ENCODE measurements at regions not wholly inside any gene's neighbourhood (a gene's known extent, or its start where the extent isn't known, plus 50 kb on each side); places are given as distances from the start of the nearest gene placed in this dataset.

DNA sequence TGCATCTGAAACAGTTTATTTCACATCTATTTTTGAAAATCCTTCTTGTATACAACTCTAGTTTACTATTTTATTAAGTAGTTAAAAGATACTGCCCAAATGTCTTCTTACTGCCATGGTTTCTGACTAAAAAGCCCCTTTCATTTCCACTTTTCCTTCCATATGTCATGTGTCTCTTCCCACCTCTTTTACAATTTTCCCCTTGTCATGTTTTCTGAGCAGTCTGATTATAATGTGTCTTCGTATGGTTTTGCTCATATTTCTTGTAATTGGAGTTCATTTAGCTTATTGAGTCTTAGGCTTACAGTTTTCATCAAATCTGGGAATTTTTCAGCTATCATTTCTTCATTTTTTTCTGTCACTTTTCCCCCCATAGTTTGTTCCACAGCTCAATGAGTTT lies 813.9 kb upstream of the GYPC start:
- Histone ChIP-seq H3K4me3 (ENCODE audit: low read depth in 1 of 2, low read length in 2 of 2) (no peak overlapping the region), H3K4me1 (ENCODE audit: control insufficient read depth in 1 of 2, insufficient read depth in 2 of 2, low read length in 2 of 2) (no peaks in the 10 kb centered on the region), H3K36me3 (ENCODE audit: control insufficient read depth in 1 of 2, insufficient read depth in 2 of 2, low read length in 2 of 2) (no peaks in the 10 kb centered on the region), H3K9me3 (ENCODE audit: control insufficient read depth in 1 of 2, low read length in 2 of 2) (no peaks in the 10 kb centered on the region), H3K27me3 (ENCODE audit: control insufficient read depth in 1 of 2, insufficient read depth in 2 of 2, low read length in 2 of 2) (no peaks in the 10 kb centered on the region), H3K27ac (ENCODE audit: low read depth, low read length) (no peak overlapping the region), H3K9ac (ENCODE audit: low read depth in 1 of 2, low read length in 2 of 2) (no peak overlapping the region)

DNA sequence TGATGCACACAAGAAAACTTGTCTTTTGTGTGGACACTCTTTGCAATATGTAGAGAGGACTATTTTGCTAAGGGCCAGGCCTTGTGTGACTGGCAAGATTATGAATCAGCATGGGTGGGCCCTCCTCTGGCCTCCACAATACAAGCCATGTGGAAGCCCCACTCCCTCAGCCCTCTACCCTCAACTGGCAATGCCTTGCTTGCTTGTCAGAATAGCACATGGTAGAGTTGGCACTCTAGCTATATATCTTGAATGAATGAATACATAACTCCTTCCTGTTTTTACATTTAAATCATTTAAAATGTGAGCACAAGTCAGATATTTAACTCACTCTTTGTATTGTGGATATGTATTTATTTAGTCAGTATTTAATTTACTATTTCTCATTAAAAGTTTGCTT lies 805.4 kb upstream of the GYPC start:
- H3K9me3 ChIP-seq (ENCODE audit: control insufficient read depth in 1 of 2, low read length in 2 of 2): no peaks in the 10 kb centered on the region
- H3K4me3 ChIP-seq (ENCODE audit: low read depth in 1 of 2, low read length in 2 of 2): no peak overlapping the region
- H3K4me1 ChIP-seq (ENCODE audit: control insufficient read depth in 1 of 2, insufficient read depth in 2 of 2, low read length in 2 of 2): no peaks in the 10 kb centered on the region
- H3K27me3 ChIP-seq (ENCODE audit: control insufficient read depth in 1 of 2, insufficient read depth in 2 of 2, low read length in 2 of 2): no peaks in the 10 kb centered on the region
- no peak overlapping the region for H3K9ac ChIP-seq (ENCODE audit: low read depth in 1 of 2, low read length in 2 of 2)
- no peak overlapping the region for H3K27ac ChIP-seq (ENCODE audit: low read depth, low read length)
- no peaks in the 10 kb centered on the region for H3K36me3 ChIP-seq (ENCODE audit: control insufficient read depth in 1 of 2, insufficient read depth in 2 of 2, low read length in 2 of 2)

DNA sequence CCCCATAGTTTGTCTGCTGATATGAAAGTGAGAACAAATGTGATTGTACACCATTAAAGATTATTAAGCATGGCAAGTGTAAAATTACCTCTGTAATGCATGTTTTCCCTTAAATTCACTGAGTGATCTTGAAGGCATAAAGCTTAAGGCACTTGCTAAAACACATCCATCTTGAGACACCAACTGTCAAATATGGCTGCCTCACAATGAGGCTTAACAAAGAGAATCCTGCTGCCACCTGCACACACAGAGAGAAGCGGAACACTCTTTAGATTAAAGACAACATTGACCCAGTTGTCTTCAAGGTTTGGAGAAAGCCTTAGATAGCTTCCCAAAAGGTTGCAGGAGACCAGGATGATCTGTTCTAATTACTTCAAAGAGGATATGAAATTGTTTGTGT lies 803.6 kb upstream of the GYPC start:
- no peak overlapping the region for H3K9ac ChIP-seq (ENCODE audit: low read depth in 1 of 2, low read length in 2 of 2)
- no peaks in the 10 kb centered on the region for H3K27me3 ChIP-seq (ENCODE audit: control insufficient read depth in 1 of 2, insufficient read depth in 2 of 2, low read length in 2 of 2)
- no peak overlapping the region for H3K4me3 ChIP-seq (ENCODE audit: low read depth in 1 of 2, low read length in 2 of 2)
- H3K36me3 ChIP-seq (ENCODE audit: control insufficient read depth in 1 of 2, insufficient read depth in 2 of 2, low read length in 2 of 2): no peaks in the 10 kb centered on the region
- H3K9me3 ChIP-seq (ENCODE audit: control insufficient read depth in 1 of 2, low read length in 2 of 2): no peaks in the 10 kb centered on the region
- no peak overlapping the region for H3K27ac ChIP-seq (ENCODE audit: low read depth, low read length)
- H3K4me1 ChIP-seq (ENCODE audit: control insufficient read depth in 1 of 2, insufficient read depth in 2 of 2, low read length in 2 of 2): no peaks in the 10 kb centered on the region

DNA sequence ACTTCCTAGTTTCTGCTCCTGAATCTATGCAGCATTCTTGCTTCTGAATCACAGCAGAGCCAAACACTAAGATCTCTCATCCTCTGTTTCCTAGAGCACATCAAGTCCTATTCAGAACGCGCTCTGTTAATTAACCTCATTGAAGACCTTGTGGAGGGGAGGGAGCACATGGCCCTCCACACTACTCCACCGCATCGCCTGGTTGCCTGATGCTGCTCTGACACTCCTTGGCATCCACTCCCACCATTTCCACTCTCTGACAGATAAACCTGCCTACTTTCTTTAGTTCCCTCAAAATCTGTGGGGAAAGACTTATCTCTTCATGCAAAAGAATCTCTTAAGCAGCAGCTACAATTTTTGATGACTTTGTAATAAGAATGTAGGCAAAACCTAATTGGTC lies 802.3 kb upstream of the GYPC start:
- Histone ChIP-seq H3K9me3 (ENCODE audit: control insufficient read depth in 1 of 2, low read length in 2 of 2) (no peaks in the 10 kb centered on the region), H3K27ac (ENCODE audit: low read depth, low read length) (no peak overlapping the region), H3K27me3 (ENCODE audit: control insufficient read depth in 1 of 2, insufficient read depth in 2 of 2, low read length in 2 of 2) (no peaks in the 10 kb centered on the region), H3K4me3 (ENCODE audit: low read depth in 1 of 2, low read length in 2 of 2) (no peak overlapping the region), H3K4me1 (ENCODE audit: control insufficient read depth in 1 of 2, insufficient read depth in 2 of 2, low read length in 2 of 2) (no peaks in the 10 kb centered on the region), H3K9ac (ENCODE audit: low read depth in 1 of 2, low read length in 2 of 2) (no peak overlapping the region), H3K36me3 (ENCODE audit: control insufficient read depth in 1 of 2, insufficient read depth in 2 of 2, low read length in 2 of 2) (no peaks in the 10 kb centered on the region)

DNA sequence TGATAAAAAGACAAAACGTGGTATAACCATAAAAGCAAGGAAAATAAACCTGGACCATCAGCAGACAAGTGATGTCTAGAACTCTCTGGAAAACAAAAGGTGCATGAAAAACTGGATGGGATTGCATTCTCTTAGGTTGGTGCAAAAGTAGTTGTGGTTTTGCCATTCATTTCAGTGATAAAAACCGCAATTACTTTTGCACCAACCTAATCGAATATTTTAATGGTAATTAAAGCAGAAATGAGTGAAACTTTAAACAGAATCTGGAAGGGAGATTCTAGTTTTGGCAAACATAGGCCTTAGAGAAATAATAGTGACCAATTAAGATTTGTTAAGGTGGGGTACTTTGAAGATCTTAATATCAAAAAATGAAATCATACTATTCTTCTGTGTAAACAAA lies 800.8 kb upstream of the GYPC start:
- Histone ChIP-seq H3K27ac (ENCODE audit: low read depth, low read length) (no peak overlapping the region), H3K4me3 (ENCODE audit: low read depth in 1 of 2, low read length in 2 of 2) (no peak overlapping the region)

DNA sequence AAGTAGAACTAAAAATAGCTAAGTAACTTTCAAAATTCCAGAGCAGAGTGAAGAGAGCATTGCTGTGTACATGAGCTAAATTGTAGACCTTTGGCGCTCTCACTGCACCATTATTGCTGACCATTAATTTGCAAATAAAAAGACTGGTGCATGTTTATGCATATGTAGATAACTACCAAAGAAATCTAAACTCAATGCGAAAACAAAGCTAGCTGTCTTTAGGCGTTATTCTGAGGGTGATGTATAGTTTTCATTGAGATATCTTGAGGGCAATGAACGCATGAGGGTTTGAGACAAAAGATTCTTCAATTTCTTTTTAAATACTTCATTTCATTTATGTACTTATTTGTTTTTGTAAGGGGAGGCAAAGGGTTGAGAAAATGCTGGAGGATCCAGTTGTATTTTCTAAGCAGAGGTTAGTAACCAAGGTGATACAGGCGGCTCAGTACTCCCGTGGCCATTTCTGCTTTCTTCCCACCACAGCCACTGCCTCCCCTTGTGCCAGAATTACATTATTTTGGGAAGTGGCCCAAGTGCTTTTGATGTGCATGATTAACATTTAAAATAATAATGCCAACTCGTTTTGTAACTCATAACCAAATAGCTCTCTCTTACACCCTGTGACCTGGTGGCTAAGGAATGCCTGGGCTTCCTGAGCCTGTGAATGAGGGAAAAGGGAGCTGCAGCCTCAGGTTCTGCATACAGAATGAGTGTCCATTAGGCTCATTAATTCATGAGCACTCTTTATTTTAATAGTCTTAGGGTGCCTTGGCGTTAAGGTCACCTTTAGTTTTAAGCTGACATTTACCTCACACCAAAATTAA lies 797.8 kb upstream of the GYPC start:
- Histone ChIP-seq H3K36me3 (ENCODE audit: control insufficient read depth in 1 of 2, insufficient read depth in 2 of 2, low read length in 2 of 2) (no peaks in the 10 kb centered on the region), H3K9me3 (ENCODE audit: control insufficient read depth in 1 of 2, low read length in 2 of 2) (peaks cover 0 to 3% of the 10 kb centered on the region in 2 donors), H3K27ac (ENCODE audit: low read depth, low read length) (no peak overlapping the region), H3K9ac (ENCODE audit: low read depth in 1 of 2, low read length in 2 of 2) (no peak overlapping the region), H3K4me3 (ENCODE audit: low read depth in 1 of 2, low read length in 2 of 2) (no peak overlapping the region), H3K4me1 (ENCODE audit: control insufficient read depth in 1 of 2, insufficient read depth in 2 of 2, low read length in 2 of 2) (no peaks in the 10 kb centered on the region), H3K27me3 (ENCODE audit: control insufficient read depth in 1 of 2, insufficient read depth in 2 of 2, low read length in 2 of 2) (no peaks in the 10 kb centered on the region)

More for the DNA sequence above, 800.8 kb upstream of the GYPC start:
- H3K9ac ChIP-seq (ENCODE audit: low read depth in 1 of 2, low read length in 2 of 2): no peak overlapping the region
- no peaks in the 10 kb centered on the region for H3K4me1 ChIP-seq (ENCODE audit: control insufficient read depth in 1 of 2, insufficient read depth in 2 of 2, low read length in 2 of 2)
- H3K27me3 ChIP-seq (ENCODE audit: control insufficient read depth in 1 of 2, insufficient read depth in 2 of 2, low read length in 2 of 2): no peaks in the 10 kb centered on the region
- no peaks in the 10 kb centered on the region for H3K36me3 ChIP-seq (ENCODE audit: control insufficient read depth in 1 of 2, insufficient read depth in 2 of 2, low read length in 2 of 2)
- H3K9me3 ChIP-seq (ENCODE audit: control insufficient read depth in 1 of 2, low read length in 2 of 2): peaks cover 0 to under 1% of the 10 kb centered on the region in 2 donors

DNA sequence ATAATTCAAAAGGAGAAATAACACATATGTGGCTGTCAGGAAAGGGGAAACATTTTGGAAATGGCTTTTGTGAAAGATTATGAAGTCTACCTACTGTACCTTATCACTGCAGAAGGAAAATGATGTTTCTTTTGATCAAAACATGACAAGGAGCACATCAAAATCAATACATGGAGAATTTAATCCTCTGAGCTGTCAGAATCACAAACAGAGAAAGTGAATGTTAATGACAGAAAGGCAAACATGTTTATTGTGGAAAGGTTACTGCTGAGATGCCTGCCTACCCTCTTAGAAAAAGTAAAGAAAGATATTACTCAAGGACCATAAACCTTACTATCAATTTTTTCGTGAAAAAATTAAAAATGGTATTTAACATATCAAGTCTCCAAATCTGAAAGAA lies 794.5 kb upstream of the GYPC start:
- no peaks in the 10 kb centered on the region for H3K36me3 ChIP-seq (ENCODE audit: control insufficient read depth in 1 of 2, insufficient read depth in 2 of 2, low read length in 2 of 2)
- H3K4me3 ChIP-seq (ENCODE audit: low read depth in 1 of 2, low read length in 2 of 2): no peak overlapping the region
- no peaks in the 10 kb centered on the region for H3K4me1 ChIP-seq (ENCODE audit: control insufficient read depth in 1 of 2, insufficient read depth in 2 of 2, low read length in 2 of 2)
- H3K9me3 ChIP-seq (ENCODE audit: control insufficient read depth in 1 of 2, low read length in 2 of 2): peaks cover 0 to 3% of the 10 kb centered on the region in 2 donors
- H3K27ac ChIP-seq (ENCODE audit: low read depth, low read length): no peak overlapping the region
- H3K27me3 ChIP-seq (ENCODE audit: control insufficient read depth in 1 of 2, insufficient read depth in 2 of 2, low read length in 2 of 2): no peaks in the 10 kb centered on the region
- H3K9ac ChIP-seq (ENCODE audit: low read depth in 1 of 2, low read length in 2 of 2): no peak overlapping the region

DNA sequence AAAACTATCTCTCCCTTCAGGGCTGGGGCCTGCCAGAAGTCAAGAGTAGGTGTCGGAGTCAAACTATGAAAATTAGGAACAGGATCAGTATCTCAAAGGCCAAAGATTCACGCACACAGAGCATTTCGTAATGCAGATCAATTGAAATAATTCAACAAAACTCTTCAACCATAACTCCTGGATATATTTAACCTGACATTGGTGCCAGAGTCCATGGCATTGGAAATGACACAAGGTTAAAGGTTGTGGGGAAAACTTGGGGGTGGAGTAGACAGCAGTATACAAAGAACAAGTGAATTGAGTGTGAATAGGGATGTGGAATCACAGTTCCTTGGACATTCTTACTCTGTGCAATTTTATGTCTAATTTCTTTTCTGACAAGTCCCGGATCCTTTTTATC lies 788.0 kb upstream of the GYPC start:
- Histone ChIP-seq H3K9ac (ENCODE audit: low read depth in 1 of 2, low read length in 2 of 2) (no peak overlapping the region), H3K4me3 (ENCODE audit: low read depth in 1 of 2, low read length in 2 of 2) (no peak overlapping the region), H3K4me1 (ENCODE audit: control insufficient read depth in 1 of 2, insufficient read depth in 2 of 2, low read length in 2 of 2) (no peaks in the 10 kb centered on the region), H3K27me3 (ENCODE audit: control insufficient read depth in 1 of 2, insufficient read depth in 2 of 2, low read length in 2 of 2) (no peaks in the 10 kb centered on the region), H3K27ac (ENCODE audit: low read depth, low read length) (no peak overlapping the region), H3K9me3 (ENCODE audit: control insufficient read depth in 1 of 2, low read length in 2 of 2) (no peaks in the 10 kb centered on the region), H3K36me3 (ENCODE audit: control insufficient read depth in 1 of 2, insufficient read depth in 2 of 2, low read length in 2 of 2) (no peaks in the 10 kb centered on the region)

DNA sequence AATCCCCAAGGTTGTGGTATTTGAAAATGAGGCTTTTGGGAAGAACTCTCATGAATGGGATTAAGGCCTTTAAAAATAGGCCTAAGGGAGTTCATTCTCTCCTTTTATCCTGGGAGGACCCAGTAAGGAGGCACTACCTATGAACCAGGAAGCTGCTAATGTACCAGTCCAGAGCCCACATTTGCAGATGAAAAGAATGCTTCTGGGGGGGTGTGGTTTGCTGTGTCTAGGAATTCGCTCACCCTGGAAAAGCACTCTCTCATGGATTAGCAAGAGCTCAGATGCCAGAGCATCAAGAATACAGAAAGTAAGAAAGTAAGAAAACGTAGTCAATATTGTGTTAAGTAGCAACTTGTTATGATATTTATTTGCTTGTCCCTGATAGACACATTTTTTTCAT lies 785.7 kb upstream of the GYPC start:
- no peak overlapping the region for H3K9ac ChIP-seq (ENCODE audit: low read depth in 1 of 2, low read length in 2 of 2)
- no peaks in the 10 kb centered on the region for H3K9me3 ChIP-seq (ENCODE audit: control insufficient read depth in 1 of 2, low read length in 2 of 2)
- no peaks in the 10 kb centered on the region for H3K27me3 ChIP-seq (ENCODE audit: control insufficient read depth in 1 of 2, insufficient read depth in 2 of 2, low read length in 2 of 2)
- no peaks in the 10 kb centered on the region for H3K4me1 ChIP-seq (ENCODE audit: control insufficient read depth in 1 of 2, insufficient read depth in 2 of 2, low read length in 2 of 2)
- H3K36me3 ChIP-seq (ENCODE audit: control insufficient read depth in 1 of 2, insufficient read depth in 2 of 2, low read length in 2 of 2): no peaks in the 10 kb centered on the region
- H3K4me3 ChIP-seq (ENCODE audit: low read depth in 1 of 2, low read length in 2 of 2): no peak overlapping the region
- no peak overlapping the region for H3K27ac ChIP-seq (ENCODE audit: low read depth, low read length)

DNA sequence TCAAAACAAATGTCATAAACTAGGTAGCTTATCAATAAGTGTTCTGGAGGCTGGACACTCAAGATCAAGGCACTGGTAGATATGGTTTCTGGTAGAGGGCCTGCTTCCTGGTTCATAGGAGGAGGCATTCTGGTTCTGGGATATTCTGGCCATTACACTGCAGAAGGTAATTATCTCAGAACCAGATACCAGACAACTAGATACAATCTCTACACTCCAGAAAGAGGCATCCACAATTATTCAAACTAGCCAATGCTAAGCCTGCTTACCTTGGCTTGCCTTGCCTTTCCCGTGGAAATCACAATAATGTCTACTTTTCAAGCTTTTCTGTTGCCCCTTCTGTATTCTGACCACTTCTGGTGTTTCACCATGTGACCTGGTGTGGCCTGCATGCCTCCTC lies 785.2 kb upstream of the GYPC start:
- no peaks in the 10 kb centered on the region for H3K27me3 ChIP-seq (ENCODE audit: control insufficient read depth in 1 of 2, insufficient read depth in 2 of 2, low read length in 2 of 2)
- H3K9me3 ChIP-seq (ENCODE audit: control insufficient read depth in 1 of 2, low read length in 2 of 2): no peaks in the 10 kb centered on the region
- no peak overlapping the region for H3K4me3 ChIP-seq (ENCODE audit: low read depth in 1 of 2, low read length in 2 of 2)
- H3K36me3 ChIP-seq (ENCODE audit: control insufficient read depth in 1 of 2, insufficient read depth in 2 of 2, low read length in 2 of 2): no peaks in the 10 kb centered on the region
- H3K4me1 ChIP-seq (ENCODE audit: control insufficient read depth in 1 of 2, insufficient read depth in 2 of 2, low read length in 2 of 2): no peaks in the 10 kb centered on the region
- H3K9ac ChIP-seq (ENCODE audit: low read depth in 1 of 2, low read length in 2 of 2): no peak overlapping the region
- no peak overlapping the region for H3K27ac ChIP-seq (ENCODE audit: low read depth, low read length)
